Astrocyte (in vitro differentiated cells and primary cell): ENCODE measurements at regions not wholly inside any gene's neighbourhood (a gene's known extent, or its start where the extent isn't known, plus 50 kb on each side); places are given as distances from the start of the nearest gene placed in this dataset.

Experiments used
- DNase-seq: peaks from one replicate; pipeline ENCODE4 v3.0.0-alpha.2; 2010; ENCODE audit warnings: low read depth
- FAIRE-seq: peaks from 2 replicates; lab custom pipeline; 2011; peaks lifted over from hg19 to GRCh38; lab: Jason Lieb, UNC
- H2AFZ ChIP-seq: 2 replicates; pipeline ENCODE4 v1.6.0; 2012; ENCODE audit warnings: low read depth, low read length, inconsistent platforms
- H3K27ac ChIP-seq: 2 replicates; pipeline ENCODE4 v1.5.1; 2011; ENCODE audit warnings: low read depth, low read length, inconsistent platforms
- H3K27me3 ChIP-seq: 2 replicates; pipeline ENCODE4 v1.6.0; 2011; ENCODE audit warnings: low read length, inconsistent platforms; ENCODE audit not compliant: insufficient read depth
- H3K36me3 ChIP-seq: 2 replicates; pipeline ENCODE4 v1.5.1; 2011; ENCODE audit warnings: low read length, inconsistent platforms; ENCODE audit not compliant: insufficient read depth
- H3K4me1 ChIP-seq: 2 replicates; pipeline ENCODE4 v1.5.1; 2011; ENCODE audit warnings: low read length, inconsistent platforms; ENCODE audit not compliant: insufficient read depth
- H3K4me2 ChIP-seq: 2 replicates; pipeline ENCODE4 v1.6.0; 2012; ENCODE audit warnings: low read length, inconsistent platforms
- H3K4me3 ChIP-seq: 2 replicates; pipeline ENCODE4 v1.5.1; 2011; ENCODE audit warnings: low read depth, mild to moderate bottlenecking, low read length, inconsistent platforms; ENCODE audit not compliant: insufficient read depth
- H3K79me2 ChIP-seq: 2 replicates; pipeline ENCODE4 v1.6.0; 2012; ENCODE audit warnings: mild to moderate bottlenecking, low read length, inconsistent platforms; ENCODE audit not compliant: insufficient read depth
- H3K9ac ChIP-seq: 2 replicates; pipeline ENCODE4 v1.6.0; 2012; ENCODE audit warnings: mild to moderate bottlenecking, low read length, inconsistent platforms
- H3K9me3 ChIP-seq: 2 replicates; pipeline ENCODE4 v1.5.1; 2012; ENCODE audit warnings: low read depth, mild to moderate bottlenecking, low read length, inconsistent platforms; ENCODE audit not compliant: insufficient read depth
- H4K20me1 ChIP-seq: 2 replicates; pipeline ENCODE4 v1.6.0; 2012; ENCODE audit warnings: low read length, inconsistent platforms; ENCODE audit not compliant: insufficient read depth
- H3K27ac Mint-ChIP-seq: one replicate; pipeline ENCODE4 v1.8.0; 2021; ENCODE audit warnings: mild to moderate bottlenecking, mixed read lengths; ENCODE audit not compliant: unreplicated experiment
- H3K27me3 Mint-ChIP-seq: one replicate; pipeline ENCODE4 v1.8.0; 2021; ENCODE audit warnings: low read depth, mixed read lengths; ENCODE audit not compliant: unreplicated experiment
- H3K36me3 Mint-ChIP-seq: one replicate; pipeline ENCODE4 v1.8.0; 2021; ENCODE audit warnings: low read depth, mixed read lengths; ENCODE audit not compliant: unreplicated experiment
- H3K4me1 Mint-ChIP-seq: one replicate; pipeline ENCODE4 v1.8.0; 2021; ENCODE audit warnings: low read depth, mixed read lengths; ENCODE audit not compliant: unreplicated experiment
- H3K4me3 Mint-ChIP-seq: one replicate; pipeline ENCODE4 v1.8.0; 2021; ENCODE audit warnings: mild to moderate bottlenecking, moderate library complexity, mixed read lengths; ENCODE audit not compliant: unreplicated experiment
- H3K9me3 Mint-ChIP-seq: one replicate; pipeline ENCODE4 v1.8.0; 2021; ENCODE audit warnings: mild to moderate bottlenecking, mixed read lengths; ENCODE audit not compliant: unreplicated experiment
- CTCF ChIP-seq: IDR thresholded peaks from 2 replicates; pipeline ENCODE4 v1.5.1; 2011; ENCODE audit warnings: low read depth, mild to moderate bottlenecking, inconsistent platforms, low read length, moderate library complexity; ENCODE audit not compliant: insufficient read depth
- EZH2 ChIP-seq: IDR thresholded peaks from 2 replicates; pipeline ENCODE4 v1.6.1; 2012; ENCODE audit warnings: mild to moderate bottlenecking, low read length, inconsistent platforms; ENCODE audit not compliant: insufficient read depth

GRCh38 chr12:73277971-73278370, 1005.8 kb downstream of the TRHDE start:
- no peak overlapping the region for H3K4me3 Mint-ChIP-seq
- peaks cover 8% of the 10 kb centered on the region for H3K4me1 Mint-ChIP-seq

GRCh38 chr12:73301530-73301929, 1029.4 kb downstream of the TRHDE start:
- H3K4me3 Mint-ChIP-seq = no peak overlapping the region
- DNase-seq = no peak
- H3K27ac Mint-ChIP-seq = no peak overlapping the region
- no peaks in the 10 kb centered on the region for H3K27me3 Mint-ChIP-seq
- no peaks in the 10 kb centered on the region for H3K36me3 ChIP-seq
- H2AFZ ChIP-seq = no peak overlapping the region
- H3K9ac ChIP-seq = no peak overlapping the region
- H3K4me1 ChIP-seq = no peaks in the 10 kb centered on the region
- no peak overlapping the region for H3K4me3 ChIP-seq
- H3K27me3 ChIP-seq = no peaks in the 10 kb centered on the region
- no peaks in the 10 kb centered on the region for H3K36me3 Mint-ChIP-seq
- H4K20me1 ChIP-seq = no peaks in the 10 kb centered on the region
- H3K9me3 Mint-ChIP-seq = no peaks in the 10 kb centered on the region
- FAIRE-seq = no peak
- H3K4me2 ChIP-seq = no peak overlapping the region
- no peak overlapping the region for H3K27ac ChIP-seq
- H3K4me1 Mint-ChIP-seq = no peaks in the 10 kb centered on the region
- H3K79me2 ChIP-seq = no peaks in the 10 kb centered on the region
- TF ChIP-seq CTCF (no peak), EZH2 (no peak)
- no peaks in the 10 kb centered on the region for H3K9me3 ChIP-seq

More at GRCh38 chr12:73277971-73278370, 1005.8 kb downstream of the TRHDE start:
- Mint-ChIP-seq H3K27ac (no peak overlapping the region), H3K27me3 (no peaks in the 10 kb centered on the region), H3K9me3 (no peaks in the 10 kb centered on the region), H3K36me3 (no peaks in the 10 kb centered on the region)
- H3K27me3 ChIP-seq = no peaks in the 10 kb centered on the region
- no peak overlapping the region for H3K27ac ChIP-seq
- no peaks in the 10 kb centered on the region for H3K4me1 ChIP-seq
- no peaks in the 10 kb centered on the region for H4K20me1 ChIP-seq
- H3K4me2 ChIP-seq = no peak overlapping the region
- H3K79me2 ChIP-seq = no peaks in the 10 kb centered on the region
- no peaks in the 10 kb centered on the region for H3K36me3 ChIP-seq
- no peak for DNase-seq
- no peak for FAIRE-seq
- no peak for TF ChIP-seq EZH2
- TF ChIP-seq CTCF = no peak
- no peak overlapping the region for H3K9ac ChIP-seq
- H2AFZ ChIP-seq = no peak overlapping the region
- H3K9me3 ChIP-seq = no peaks in the 10 kb centered on the region
- H3K4me3 ChIP-seq = no peak overlapping the region

- Histone ChIP-seq H3K4me2 (no peak overlapping the region), H3K9ac (no peak overlapping the region), H4K20me1 (no peaks in the 10 kb centered on the region), H3K4me1 (no peaks in the 10 kb centered on the region), H2AFZ (no peak overlapping the region), H3K27ac (no peak overlapping the region), H3K4me3 (no peak overlapping the region), H3K9me3 (no peaks in the 10 kb centered on the region), H3K36me3 (no peaks in the 10 kb centered on the region), H3K79me2 (no peaks in the 10 kb centered on the region), H3K27me3 (no peaks in the 10 kb centered on the region)
- DNase-seq (no peak), FAIRE-seq (no peak)
- H3K9me3 Mint-ChIP-seq = peaks cover 4% of the 10 kb centered on the region
- H3K36me3 Mint-ChIP-seq = no peaks in the 10 kb centered on the region
- no peaks in the 10 kb centered on the region for H3K27me3 Mint-ChIP-seq
- H3K27ac Mint-ChIP-seq = no peak overlapping the region
- no peak for TF ChIP-seq EZH2
- TF ChIP-seq CTCF = no peak
- no peaks in the 10 kb centered on the region for H3K4me1 Mint-ChIP-seq
- no peak overlapping the region for H3K4me3 Mint-ChIP-seq
Observed at GRCh38 chr12:73307260-73307659, 1035.1 kb downstream of the TRHDE start.
